Heart right ventricle (tissue), 16 donors: ENCODE measurements at regions not wholly inside any gene's neighbourhood (a gene's known extent, or its start where the extent isn't known, plus 50 kb on each side); places are given as distances from the start of the nearest gene placed in this dataset.

Experiments used
- ATAC-seq, 8 donors: fragments of 200-7000 bp; cut with Tn5 transposase; one replicate each; pipeline ENCODE4 v1.9.1; 2020; ENCODE audit warnings: mild to moderate bottlenecking in 8 of 8, moderate library complexity in 8 of 8, moderate number of reproducible peaks in 1 of 8
- DNase-seq, 2 donors: peaks; one replicate each; pipeline ENCODE4 v3.0.0-alpha.2; 2020
- H3K27ac ChIP-seq, 10 donors: fragments of 200-600 bp; sonication (generic) in 2 of 10; one replicate each; pipeline versions ENCODE4 v1.5.0 to v1.8.0; 2020 to 2022; ENCODE audit warnings: mild to moderate bottlenecking in 3 of 10
- H3K27me3 ChIP-seq, 7 donors: fragments of 200-600 bp; one replicate each; pipeline ENCODE4 v1.8.0; 2021 to 2022; ENCODE audit warnings: mild to moderate bottlenecking in 2 of 7
- H3K36me3 ChIP-seq, 9 donors: fragments of 200-600 bp; sonication (generic) in 1 of 9; one replicate each; pipeline versions ENCODE4 v1.5.0 to v1.8.0; 2020 to 2022; ENCODE audit warnings: mild to moderate bottlenecking in 2 of 9
- H3K4me1 ChIP-seq, 9 donors: fragments of 200-600 bp; sonication (generic) in 1 of 9; one replicate each; pipeline versions ENCODE4 v1.5.0 to v1.8.0; 2020 to 2022; ENCODE audit warnings: mild to moderate bottlenecking in 4 of 9
- H3K4me3 ChIP-seq, 10 donors: fragments of 200-600 bp; sonication (generic) in 2 of 10; one replicate each; pipeline versions ENCODE4 v1.5.0 to v1.8.0; 2020 to 2022; ENCODE audit warnings: mild to moderate bottlenecking in 7 of 10, moderate library complexity in 2 of 10
- H3K9me3 ChIP-seq, 11 donors: fragments of 200-600 bp in 10 of 11; sonication (generic) in 2 of 11; one replicate each; pipeline versions ENCODE4 v1.5.0 to v1.8.0; 2013 to 2022; ENCODE audit warnings: mild to moderate bottlenecking in 2 of 11, control low read depth in 1 of 11, moderate library complexity in 1 of 11
- WGBS, 2 donors: extraction: QIAGEN DNeasy Blood & Tissue Kit; methylation state at CpG; one replicate each; pipeline ENCODE4 v1.1.7; 2013; ENCODE audit warnings: inconsistent platforms in 1 of 2; 5-methylcytosine and 5-hydroxymethylcytosine counted together
- intact Hi-C, 10 donors: fragments of 100-400 bp; cut with DNase I; formaldehyde crosslinking; loops; one replicate each; pipeline versions ENCODE4 v1.11.1 to v1.14.2; 2022
- TF ChIP-seq, protein P1 (sequence below), 9 donors: fragments of 200-600 bp; sonication (generic) in 2 of 9; IDR thresholded peaks; one replicate each; pipeline versions ENCODE4 v1.5.0 to v1.8.0; 2021 to 2022; ENCODE audit warnings: antibody characterized with exemption in 9 of 9, mild to moderate bottlenecking in 5 of 9, moderate library complexity in 1 of 9
- donor health status: Arrhythmogenic right ventricular cardiomyopathy.
- donor health status: ischemic (EF 13 %, LVEDD 7.1; RV severe dilation, severe dysfunction).
- donor health status: healthy with polysubstance abuse.
- donor health status: DM: no; HTN: yes; CAD: no.
- donor health status: DM: no; HTN: no; CAD: no.
- donor health status: ischemic (EF 25% LVEDD 6.9; RV normal size, moderate dysfunction).
- donor health status: ischemic (EF 25% LVEDD 5.7; RV mildly dilated, moderate dysfunction).
- donor health status: healthy.
- donor health status: DM: yes; HTN: yes; CAD: no.
- donor health status: Ischemic cardiomyopathy.
- donor health status: ischemic (EF 35%, LVEDD 5.7; RV mildly dilated, moderate dysfunction).
- donor health status: nonischemic (EF 11% LVEDD 7.7; RV severe dilation, severe dysfunction).
- donor health status: DM: yes; HTN: yes; CAD: no.
- donor health status: PGD.
- donor health status: ischemic (EF 29% LVEDD 5.4; RV normal size, mild dysfunction).
- donor health status: nonischemic (EF 23%, LVEDD 6.1; RV moderate dilation, normal function).

DNA sequence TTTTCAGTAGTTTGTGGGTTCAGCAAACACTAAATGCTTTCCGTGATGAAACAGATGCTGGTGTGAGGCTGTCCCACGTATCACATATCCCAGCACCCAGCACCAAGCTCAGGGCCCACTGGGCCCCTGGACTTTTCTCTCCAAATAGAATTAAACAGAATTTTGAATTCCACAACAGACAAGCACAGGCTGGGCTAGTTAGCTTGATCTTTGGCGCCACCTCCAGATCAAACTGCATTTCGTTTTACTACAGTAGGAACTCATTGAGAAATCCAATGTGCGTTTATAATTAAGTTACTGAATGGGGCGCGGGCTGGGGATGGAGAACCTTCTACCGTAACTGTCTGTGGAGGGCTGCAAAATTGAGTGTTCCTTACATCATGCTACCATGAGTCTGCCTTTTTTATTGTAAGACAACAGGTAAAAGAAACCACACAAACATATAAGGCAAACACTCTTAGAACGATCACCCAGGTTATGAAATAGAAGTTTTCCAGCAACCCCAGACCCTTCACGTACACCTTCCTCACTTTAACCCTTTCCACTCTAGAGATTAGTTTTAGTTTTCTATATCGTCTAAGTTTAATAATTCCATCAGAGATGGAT lies 107.8 kb downstream of the ZFP64 start:
- Histone ChIP-seq H3K4me3 (no peak overlapping the region), H3K36me3 (peaks cover 0 to 28% (median 9%) of the 10 kb centered on the region in 9 donors), H3K4me1 (no peaks in the 10 kb centered on the region), H3K9me3 (peaks cover 0 to 19% (median 8%) of the 10 kb centered on the region in 11 donors), H3K27ac (no peak overlapping the region), H3K27me3 (no peaks in the 10 kb centered on the region)
- TF ChIP-seq, protein P1, sequence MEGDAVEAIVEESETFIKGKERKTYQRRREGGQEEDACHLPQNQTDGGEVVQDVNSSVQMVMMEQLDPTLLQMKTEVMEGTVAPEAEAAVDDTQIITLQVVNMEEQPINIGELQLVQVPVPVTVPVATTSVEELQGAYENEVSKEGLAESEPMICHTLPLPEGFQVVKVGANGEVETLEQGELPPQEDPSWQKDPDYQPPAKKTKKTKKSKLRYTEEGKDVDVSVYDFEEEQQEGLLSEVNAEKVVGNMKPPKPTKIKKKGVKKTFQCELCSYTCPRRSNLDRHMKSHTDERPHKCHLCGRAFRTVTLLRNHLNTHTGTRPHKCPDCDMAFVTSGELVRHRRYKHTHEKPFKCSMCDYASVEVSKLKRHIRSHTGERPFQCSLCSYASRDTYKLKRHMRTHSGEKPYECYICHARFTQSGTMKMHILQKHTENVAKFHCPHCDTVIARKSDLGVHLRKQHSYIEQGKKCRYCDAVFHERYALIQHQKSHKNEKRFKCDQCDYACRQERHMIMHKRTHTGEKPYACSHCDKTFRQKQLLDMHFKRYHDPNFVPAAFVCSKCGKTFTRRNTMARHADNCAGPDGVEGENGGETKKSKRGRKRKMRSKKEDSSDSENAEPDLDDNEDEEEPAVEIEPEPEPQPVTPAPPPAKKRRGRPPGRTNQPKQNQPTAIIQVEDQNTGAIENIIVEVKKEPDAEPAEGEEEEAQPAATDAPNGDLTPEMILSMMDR (IDR thresholded peaks at IDR 0.05): peak; percentile 13 to 72 (median 59)
- ATAC-seq (peak in 6 of 8 donors; percentile 19 to 67 (median 54)), DNase-seq (peak in 1 of 2 donors; percentile 48)
- intact Hi-C loops: loop anchor here (2.0 to 10.0 kb wide), 12 partner anchors 279 to 1096 kb away; partner anchors contain the start of gene SALL4 (in 8 of the 10)
- WGBS, 2 donors: 42 to 50% methylated on average over 11 of the region's 11 CpGs

DNA sequence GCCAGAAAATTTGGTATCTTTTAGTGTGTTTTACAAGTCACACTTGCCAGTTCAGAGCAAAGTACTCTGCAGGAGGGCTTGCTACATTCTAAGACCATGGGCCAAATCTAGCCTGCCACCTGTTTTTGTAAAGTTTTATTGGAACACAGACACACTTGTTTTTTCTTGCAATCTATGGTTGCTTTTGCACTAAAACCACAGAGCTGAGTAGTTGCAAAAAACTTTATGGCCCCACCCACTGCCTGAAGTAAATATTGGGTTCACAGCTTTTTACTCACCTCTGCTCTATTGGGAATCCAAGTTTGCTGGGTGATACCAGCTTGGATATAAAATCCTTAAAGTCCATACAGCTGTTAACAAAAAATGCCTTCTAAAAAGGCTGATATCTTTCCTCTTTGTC lies 109.0 kb downstream of the ZFP64 start:
- Histone ChIP-seq H3K9me3 (peaks cover 0 to 16% (median 8%) of the 10 kb centered on the region in 11 donors), H3K36me3 (peaks cover 0 to 17% (median 9%) of the 10 kb centered on the region in 9 donors), H3K27ac (no peak overlapping the region), H3K4me3 (no peak overlapping the region), H3K27me3 (no peaks in the 10 kb centered on the region), H3K4me1 (no peaks in the 10 kb centered on the region)
- intact Hi-C loops: loop anchor here (2.0 to 10.0 kb wide), 12 partner anchors 278 to 1095 kb away; partner anchors contain the start of gene SALL4 (in 8 of the 10)
- TF ChIP-seq, protein P1 (IDR thresholded peaks at IDR 0.05): no peak
- DNase-seq (no peak), ATAC-seq (no peak)

DNA sequence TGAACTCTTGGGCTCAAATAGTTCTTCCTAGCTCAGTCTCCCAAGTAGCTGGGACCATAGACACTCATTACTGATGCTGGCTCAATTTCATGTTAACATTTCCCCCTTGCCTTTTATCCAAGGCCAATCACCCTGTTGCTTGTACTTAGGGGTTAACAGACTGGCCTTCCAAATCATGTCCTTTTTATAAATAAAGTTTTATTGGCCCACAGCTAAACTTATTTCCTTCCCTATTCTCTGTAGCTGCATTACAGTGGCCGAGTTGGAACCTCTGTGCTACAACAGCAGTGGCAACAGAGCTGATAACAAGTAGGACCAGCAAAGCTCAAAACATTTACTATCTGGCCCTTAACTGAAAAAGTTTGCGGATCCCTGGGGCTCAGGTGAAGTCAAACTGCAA lies 109.8 kb downstream of the ZFP64 start:
- Histone ChIP-seq H3K27me3 (no peaks in the 10 kb centered on the region), H3K27ac (no peak overlapping the region), H3K9me3 (peaks cover 0 to 8% (median under 1%) of the 10 kb centered on the region in 11 donors), H3K36me3 (peaks cover 0 to 14% (median under 1%) of the 10 kb centered on the region in 9 donors), H3K4me1 (no peaks in the 10 kb centered on the region), H3K4me3 (no peak overlapping the region)
- intact Hi-C loops: loop anchor here (2.0 to 10.0 kb wide), 12 partner anchors 277 to 1094 kb away; partner anchors contain the start of gene SALL4 (in 8 of the 10)
- TF ChIP-seq, protein P1 (IDR thresholded peaks at IDR 0.05): no peak
- ATAC-seq (no peak), DNase-seq (no peak)
- WGBS, 2 donors: 89% methylated on average over 2 of the region's 2 CpGs

GRCh38 chr20:52081066-52081465 lies 110.5 kb downstream of the ZFP64 start:
- 78 to 81% methylated on average over 5 of the region's 5 CpGs for WGBS, 2 donors
- intact Hi-C loops: loop anchor here (5.0 to 10.0 kb wide), 10 partner anchors 276 to 1094 kb away; partner anchors contain the start of gene SALL4 (in 8 of the 10)

More at GRCh38 chr20:52081066-52081465, 110.5 kb downstream of the ZFP64 start:
- H3K9me3 ChIP-seq: peaks cover 0 to 1% (median 0%) of the 10 kb centered on the region in 11 donors
- H3K36me3 ChIP-seq: peaks cover 0 to 14% (median 0%) of the 10 kb centered on the region in 9 donors
- no peak overlapping the region for H3K4me3 ChIP-seq
- ATAC-seq (no peak), DNase-seq (no peak)
- H3K27ac ChIP-seq: no peak overlapping the region
- H3K4me1 ChIP-seq: no peaks in the 10 kb centered on the region
- H3K27me3 ChIP-seq: no peaks in the 10 kb centered on the region
- TF ChIP-seq, protein P1 (IDR thresholded peaks at IDR 0.05): no peak
